HG03520 (cell line): ENCODE measurements at regions not wholly inside any gene's neighbourhood (a gene's known extent, or its start where the extent isn't known, plus 50 kb on each side); places are given as distances from the start of the nearest gene placed in this dataset.
A peak's percentile ranks its signal among the peaks of the same experiment; 100 is the strongest.

Source experiments
- ATAC-seq: cut with Tn5 transposase; IDR thresholded peaks from one replicate; pipeline ENCODE4 v1.9.1; 2021; ENCODE audit warnings: mild to moderate bottlenecking, moderate library complexity; ENCODE audit not compliant: unreplicated experiment

- ATAC-seq = no peak
Measured at GRCh38 chr1:104921525-104921924, 1171.8 kb downstream of the AMY1C start.

GRCh38 chr1:104923075-104923474 lies 1173.4 kb downstream of the AMY1C start:
- ATAC-seq = no peak

GRCh38 chr1:104929280-104929679 lies 1179.6 kb downstream of the AMY1C start:
- no peak for ATAC-seq

GRCh38 chr1:104932030-104932915 lies 1182.6 kb downstream of the AMY1C start:
- ATAC-seq = no peak

GRCh38 chr1:104932949-104933679 lies 1183.4 kb downstream of the AMY1C start:
- no peak for ATAC-seq

- ATAC-seq = no peak
Measured at GRCh38 chr1:104933846-104934245, 1184.1 kb downstream of the AMY1C start.

- ATAC-seq = no peak
Measured at GRCh38 chr1:104945406-104945805, 1195.7 kb downstream of the AMY1C start.

- ATAC-seq = peak; percentile 57
Measured at GRCh38 chr1:104946558-104947210, 1197.0 kb downstream of the AMY1C start.

GRCh38 chr1:104953555-104953954 lies 1203.9 kb downstream of the AMY1C start:
- no peak for ATAC-seq

GRCh38 chr1:104973516-104973915 lies 1223.8 kb downstream of the AMY1C start:
- ATAC-seq = no peak

- no peak for ATAC-seq
Measured at GRCh38 chr1:104979651-104980050, 1230.0 kb downstream of the AMY1C start.

- ATAC-seq = peak; percentile 99
Measured at GRCh38 chr1:104987210-104987609, 1237.5 kb downstream of the AMY1C start.

GRCh38 chr1:104989012-104989411 lies 1239.3 kb downstream of the AMY1C start:
- no peak for ATAC-seq

GRCh38 chr1:104991702-104992101 lies 1242.0 kb downstream of the AMY1C start:
- no peak for ATAC-seq

GRCh38 chr1:105000793-105001192 lies 1251.1 kb downstream of the AMY1C start:
- ATAC-seq = no peak

- ATAC-seq = no peak
Measured at GRCh38 chr1:105004515-105004914, 1254.8 kb downstream of the AMY1C start.

- ATAC-seq = no peak
Measured at GRCh38 chr1:105005594-105006195, 1256.0 kb downstream of the AMY1C start.

GRCh38 chr1:105017587-105017986 lies 1267.9 kb downstream of the AMY1C start:
- ATAC-seq = no peak

GRCh38 chr1:105023719-105024118 lies 1274.0 kb downstream of the AMY1C start:
- ATAC-seq = no peak

- ATAC-seq = peak; percentile 83
Measured at GRCh38 chr1:105027838-105028471, 1278.3 kb downstream of the AMY1C start.

GRCh38 chr1:105072446-105072845 lies 1322.7 kb downstream of the AMY1C start:
- no peak for ATAC-seq
